ENCODE measurements at regions not wholly inside any gene's neighbourhood (a gene's known extent, or its start where the extent isn't known, plus 50 kb on each side); places are given as distances from the start of the nearest gene placed in this dataset.

GRCh38 chr1:118504221-118504644 is 319.2 kb upstream of the SPAG17 start:
- Histone ChIP-seq H3K27ac (ENCODE audit: low read depth, low read length) (no peak overlapping the region), H2AFZ (ENCODE audit: low read length, unreplicated experiment) (no peak overlapping the region)

GRCh38 chr1:118503752-118504151 is 318.7 kb upstream of the SPAG17 start:
- Histone ChIP-seq H3K36me3 (ENCODE audit: insufficient read depth, low read length) (no peaks in the 10 kb centered on the region), H3K4me3 (ENCODE audit: low read depth, low read length) (no peak overlapping the region)

More at GRCh38 chr1:118504221-118504644, 319.2 kb upstream of the SPAG17 start:
- H3K4me1 ChIP-seq (ENCODE audit: control insufficient read depth, insufficient read depth, low read length, unreplicated experiment): no peaks in the 10 kb centered on the region
- no peaks in the 10 kb centered on the region for H3K36me3 ChIP-seq (ENCODE audit: insufficient read depth, low read length)
- H3K79me2 ChIP-seq (ENCODE audit: control insufficient read depth, insufficient read depth, low read length, unreplicated experiment): no peaks in the 10 kb centered on the region
- H3K4me3 ChIP-seq (ENCODE audit: low read depth, low read length): no peak overlapping the region
- no peaks in the 10 kb centered on the region for H3K27me3 ChIP-seq (ENCODE audit: insufficient read depth, low read length)

GRCh38 chr1:118494998-118495397 is 310.0 kb upstream of the SPAG17 start:
- Histone ChIP-seq H3K4me1 (ENCODE audit: control insufficient read depth, insufficient read depth, low read length, unreplicated experiment) (no peaks in the 10 kb centered on the region), H3K36me3 (ENCODE audit: insufficient read depth, low read length) (no peaks in the 10 kb centered on the region), H3K4me3 (ENCODE audit: low read depth, low read length) (no peak overlapping the region), H2AFZ (ENCODE audit: low read length, unreplicated experiment) (no peak overlapping the region), H3K79me2 (ENCODE audit: control insufficient read depth, insufficient read depth, low read length, unreplicated experiment) (no peaks in the 10 kb centered on the region), H3K27me3 (ENCODE audit: insufficient read depth, low read length) (no peaks in the 10 kb centered on the region), H3K27ac (ENCODE audit: low read depth, low read length) (no peak overlapping the region)

More at GRCh38 chr1:118503752-118504151, 318.7 kb upstream of the SPAG17 start:
- no peaks in the 10 kb centered on the region for H3K27me3 ChIP-seq (ENCODE audit: insufficient read depth, low read length)
- H3K27ac ChIP-seq (ENCODE audit: low read depth, low read length): no peak overlapping the region
- no peaks in the 10 kb centered on the region for H3K79me2 ChIP-seq (ENCODE audit: control insufficient read depth, insufficient read depth, low read length, unreplicated experiment)
- no peaks in the 10 kb centered on the region for H3K4me1 ChIP-seq (ENCODE audit: control insufficient read depth, insufficient read depth, low read length, unreplicated experiment)
- H2AFZ ChIP-seq (ENCODE audit: low read length, unreplicated experiment): no peak overlapping the region

- peaks cover 5% of the 10 kb centered on the region for H3K27me3 ChIP-seq (ENCODE audit: insufficient read depth, low read length)
- no peaks in the 10 kb centered on the region for H3K36me3 ChIP-seq (ENCODE audit: insufficient read depth, low read length)
- H3K27ac ChIP-seq (ENCODE audit: low read depth, low read length): no peak overlapping the region
- no peak overlapping the region for H3K4me3 ChIP-seq (ENCODE audit: low read depth, low read length)
- H3K4me1 ChIP-seq (ENCODE audit: control insufficient read depth, insufficient read depth, low read length, unreplicated experiment): no peaks in the 10 kb centered on the region
- no peak overlapping the region for H2AFZ ChIP-seq (ENCODE audit: low read length, unreplicated experiment)
- no peaks in the 10 kb centered on the region for H3K79me2 ChIP-seq (ENCODE audit: control insufficient read depth, insufficient read depth, low read length, unreplicated experiment)
These were observed 303.8 kb upstream of the SPAG17 start for GRCh38 chr1:118488787-118489186.

- no peak overlapping the region for H3K27ac ChIP-seq (ENCODE audit: low read depth, low read length)
- peaks cover 5% of the 10 kb centered on the region for H3K27me3 ChIP-seq (ENCODE audit: insufficient read depth, low read length)
- no peak overlapping the region for H2AFZ ChIP-seq (ENCODE audit: low read length, unreplicated experiment)
- no peaks in the 10 kb centered on the region for H3K4me1 ChIP-seq (ENCODE audit: control insufficient read depth, insufficient read depth, low read length, unreplicated experiment)
- H3K36me3 ChIP-seq (ENCODE audit: insufficient read depth, low read length): no peaks in the 10 kb centered on the region
- H3K4me3 ChIP-seq (ENCODE audit: low read depth, low read length): no peak overlapping the region
- no peaks in the 10 kb centered on the region for H3K79me2 ChIP-seq (ENCODE audit: control insufficient read depth, insufficient read depth, low read length, unreplicated experiment)
These were observed 302.9 kb upstream of the SPAG17 start for GRCh38 chr1:118487932-118488331.

GRCh38 chr1:118487091-118487490 is 302.1 kb upstream of the SPAG17 start:
- H3K4me1 ChIP-seq (ENCODE audit: control insufficient read depth, insufficient read depth, low read length, unreplicated experiment): no peaks in the 10 kb centered on the region
- H2AFZ ChIP-seq (ENCODE audit: low read length, unreplicated experiment): no peak overlapping the region
- no peak overlapping the region for H3K27ac ChIP-seq (ENCODE audit: low read depth, low read length)
- H3K27me3 ChIP-seq (ENCODE audit: insufficient read depth, low read length): peaks cover 5% of the 10 kb centered on the region
- H3K4me3 ChIP-seq (ENCODE audit: low read depth, low read length): no peak overlapping the region
- H3K79me2 ChIP-seq (ENCODE audit: control insufficient read depth, insufficient read depth, low read length, unreplicated experiment): no peaks in the 10 kb centered on the region
- H3K36me3 ChIP-seq (ENCODE audit: insufficient read depth, low read length): no peaks in the 10 kb centered on the region

- Histone ChIP-seq H3K36me3 (ENCODE audit: insufficient read depth, low read length) (no peaks in the 10 kb centered on the region), H3K79me2 (ENCODE audit: control insufficient read depth, insufficient read depth, low read length, unreplicated experiment) (no peaks in the 10 kb centered on the region), H3K27ac (ENCODE audit: low read depth, low read length) (no peak overlapping the region)
These were observed 301.2 kb upstream of the SPAG17 start for GRCh38 chr1:118486199-118486598.

GRCh38 chr1:118485757-118486156 is 300.7 kb upstream of the SPAG17 start:
- H3K27ac ChIP-seq (ENCODE audit: low read depth, low read length): no peak overlapping the region
- H3K27me3 ChIP-seq (ENCODE audit: insufficient read depth, low read length): peaks cover 5% of the 10 kb centered on the region
- H3K36me3 ChIP-seq (ENCODE audit: insufficient read depth, low read length): no peaks in the 10 kb centered on the region
- no peak overlapping the region for H2AFZ ChIP-seq (ENCODE audit: low read length, unreplicated experiment)
- no peaks in the 10 kb centered on the region for H3K4me1 ChIP-seq (ENCODE audit: control insufficient read depth, insufficient read depth, low read length, unreplicated experiment)
- no peaks in the 10 kb centered on the region for H3K79me2 ChIP-seq (ENCODE audit: control insufficient read depth, insufficient read depth, low read length, unreplicated experiment)
- no peak overlapping the region for H3K4me3 ChIP-seq (ENCODE audit: low read depth, low read length)

More at GRCh38 chr1:118486199-118486598, 301.2 kb upstream of the SPAG17 start:
- Histone ChIP-seq H2AFZ (ENCODE audit: low read length, unreplicated experiment) (no peak overlapping the region), H3K4me1 (ENCODE audit: control insufficient read depth, insufficient read depth, low read length, unreplicated experiment) (no peaks in the 10 kb centered on the region), H3K27me3 (ENCODE audit: insufficient read depth, low read length) (peaks cover 5% of the 10 kb centered on the region), H3K4me3 (ENCODE audit: low read depth, low read length) (no peak overlapping the region)

GRCh38 chr1:118484893-118485292 is 299.9 kb upstream of the SPAG17 start:
- Histone ChIP-seq H3K4me1 (ENCODE audit: control insufficient read depth, insufficient read depth, low read length, unreplicated experiment) (no peaks in the 10 kb centered on the region), H3K36me3 (ENCODE audit: insufficient read depth, low read length) (no peaks in the 10 kb centered on the region), H3K79me2 (ENCODE audit: control insufficient read depth, insufficient read depth, low read length, unreplicated experiment) (no peaks in the 10 kb centered on the region), H3K4me3 (ENCODE audit: low read depth, low read length) (no peak overlapping the region), H2AFZ (ENCODE audit: low read length, unreplicated experiment) (no peak overlapping the region), H3K27me3 (ENCODE audit: insufficient read depth, low read length) (peaks cover 5% of the 10 kb centered on the region), H3K27ac (ENCODE audit: low read depth, low read length) (no peak overlapping the region)

- H3K4me1 ChIP-seq (ENCODE audit: control insufficient read depth, insufficient read depth, low read length, unreplicated experiment): no peaks in the 10 kb centered on the region
- H3K27ac ChIP-seq (ENCODE audit: low read depth, low read length): no peak overlapping the region
- no peak overlapping the region for H3K4me3 ChIP-seq (ENCODE audit: low read depth, low read length)
- no peaks in the 10 kb centered on the region for H3K79me2 ChIP-seq (ENCODE audit: control insufficient read depth, insufficient read depth, low read length, unreplicated experiment)
- H3K27me3 ChIP-seq (ENCODE audit: insufficient read depth, low read length): peaks cover 5% of the 10 kb centered on the region
- no peaks in the 10 kb centered on the region for H3K36me3 ChIP-seq (ENCODE audit: insufficient read depth, low read length)
- no peak overlapping the region for H2AFZ ChIP-seq (ENCODE audit: low read length, unreplicated experiment)
These were observed 298.4 kb upstream of the SPAG17 start for GRCh38 chr1:118483245-118484006.

- H2AFZ ChIP-seq (ENCODE audit: low read length, unreplicated experiment): no peak overlapping the region
- H3K4me3 ChIP-seq (ENCODE audit: low read depth, low read length): no peak overlapping the region
- H3K79me2 ChIP-seq (ENCODE audit: control insufficient read depth, insufficient read depth, low read length, unreplicated experiment): no peaks in the 10 kb centered on the region
- no peak overlapping the region for H3K27ac ChIP-seq (ENCODE audit: low read depth, low read length)
- no peaks in the 10 kb centered on the region for H3K4me1 ChIP-seq (ENCODE audit: control insufficient read depth, insufficient read depth, low read length, unreplicated experiment)
- H3K36me3 ChIP-seq (ENCODE audit: insufficient read depth, low read length): no peaks in the 10 kb centered on the region
- peaks cover 10% of the 10 kb centered on the region for H3K27me3 ChIP-seq (ENCODE audit: insufficient read depth, low read length)
These were observed 296.1 kb upstream of the SPAG17 start for GRCh38 chr1:118481126-118481525.

All from ACC112 (cell line).